ENCODE measurements at regions not wholly inside any gene's neighbourhood (a gene's known extent, or its start where the extent isn't known, plus 50 kb on each side); places are given as distances from the start of the nearest gene placed in this dataset.

- ATAC-seq (no peak), FAIRE-seq (no peak), DNase-seq (ENCODE audit: extremely low read depth in 1 of 4, low spot score in 3 of 4) (no peak)
- Histone ChIP-seq H3K27me3 (ENCODE audit: control insufficient read depth in 2 of 2, insufficient read depth in 2 of 2, low read length in 2 of 2) (peaks cover 15 to 66% of the 10 kb centered on the region in 2 experiments; a peak in 4 of 5 replicates), H3K36me3 (ENCODE audit: control insufficient read depth, insufficient read depth, low read length) (no peaks in the 10 kb centered on the region), H3K4me2 (ENCODE audit: insufficient read depth, low read length) (no peak overlapping the region), H3K4me3 (no peak overlapping the region), H3K9me1 (ENCODE audit: control insufficient read depth, insufficient read depth, low read length) (no peaks in the 10 kb centered on the region), H3K9ac (ENCODE audit: insufficient read depth in 1 of 2, low read depth in 2 of 2, low read length in 2 of 2) (no peak overlapping the region), H3K9me3 (replicated peaks; ENCODE audit: control insufficient read depth, insufficient read depth, low read depth, low read length) (no peaks in the 10 kb centered on the region), H4K20me1 (replicated peaks; ENCODE audit: control insufficient read depth, insufficient read depth, low read length) (no peaks in the 10 kb centered on the region), H3K4me1 (replicated peaks in 1 of 2; ENCODE audit: control insufficient read depth in 2 of 2, insufficient read depth in 2 of 2, low read length in 2 of 2) (no peaks in the 10 kb centered on the region; a peak in 1 of 5 replicates), H3K79me2 (ENCODE audit: control insufficient read depth, insufficient read depth, low read length) (no peaks in the 10 kb centered on the region), H2AFZ (ENCODE audit: low read depth, low read length) (no peak overlapping the region), H3K27ac (ENCODE audit: extremely low read depth, low read depth, low read length) (no peak overlapping the region)
- WGBS (ENCODE audit: insufficient coverage, low coverage, missing lambda C conversion rate) = 1% methylated on average over 8 of the region's 8 CpGs
- ChIA-PET CTCF (ENCODE audit: low intra/inter-chr PET ratio) (no interaction called here), POLR2A (interaction anchor here (0.6 to 1.0 kb wide), 2 partner anchors 205 to 368 kb away, joined by 3 read pairs; no protein-coding TSS in a partner anchor)
- intact Hi-C loops (cut with micrococcal nuclease) (no loop called here), in situ Hi-C loops (cut with MboI) (no loop called here)
- BruUV-seq (replicated peaks) = no TSS peak
- TF ChIP-seq ADNP (tag; IDR thresholded peaks at IDR 0.05) (0 out of 2 replicates have a peak, but pooled peaks have one; percentile 22), RBM25 (IDR thresholded peaks at IDR 0.05; ENCODE audit: low read depth, low read length, severe bottlenecking) (peak; percentile 58), BCOR (IDR thresholded peaks at IDR 0.05) (0 out of 2 replicates have a peak, but pooled peaks have one; percentile 12), HMBOX1 (IDR thresholded peaks at IDR 0.05) (no peak), MNT (conservative IDR thresholded peaks at IDR 0.05) (no peak)
Measured at GRCh38 chr15:70246623-70247220, 149.0 kb upstream of the TLE3 start.
